Astrocyte of the hippocampus (primary cell): ENCODE measurements at regions not wholly inside any gene's neighbourhood (a gene's known extent, or its start where the extent isn't known, plus 50 kb on each side); places are given as distances from the start of the nearest gene placed in this dataset.
"Not testable (repeated sequence)": the region's sequence is repeated elsewhere in the genome, so short reads cannot be mapped to it uniquely, and the experiment has no call there.

ENCODE experiments used
- DNase-seq: peaks from one replicate; pipeline ENCODE4 v3.0.0; 2011; ENCODE audit warnings: low read depth, low spot score

DNA sequence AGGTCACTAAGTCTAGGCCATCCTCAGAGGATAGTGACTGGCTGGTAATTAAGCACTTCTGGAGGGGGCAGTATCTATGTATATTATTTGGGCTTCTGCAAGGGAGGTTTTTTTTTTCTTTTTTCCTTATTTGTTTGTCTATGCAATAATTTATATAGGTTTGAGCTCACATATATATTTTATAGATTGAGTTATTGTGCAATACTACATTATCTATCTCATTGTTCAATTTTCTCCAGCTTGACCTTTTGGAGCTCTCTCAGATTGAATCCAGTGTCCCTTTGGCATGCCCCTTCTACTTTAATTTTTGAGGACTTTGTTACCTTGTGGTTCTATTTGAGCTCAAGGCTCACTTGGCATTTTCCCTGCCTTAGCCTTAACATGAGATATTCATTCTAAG lies 852.1 kb downstream of the KCNT2 start:
- DNase-seq: no peak

DNA sequence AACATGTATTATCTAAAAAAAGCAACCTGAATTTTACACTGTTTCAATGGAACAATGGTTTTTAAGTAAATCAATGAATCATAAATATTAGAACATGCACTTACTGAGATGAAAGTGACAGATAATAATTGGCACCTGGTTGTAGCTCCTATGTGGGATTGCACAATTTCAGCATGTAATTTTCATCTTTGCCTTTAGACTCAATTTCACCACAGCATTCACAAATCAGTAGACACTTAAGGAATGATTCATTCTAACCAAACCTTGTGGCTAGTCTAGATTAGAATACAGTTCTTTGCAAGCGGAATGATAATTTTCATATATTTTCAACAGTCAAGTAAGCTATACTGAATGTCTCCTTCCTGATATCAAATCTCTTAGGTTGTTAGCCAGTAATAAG lies 853.4 kb downstream of the KCNT2 start:
- DNase-seq: peak; percentile 11

- DNase-seq: no peak
Observed at GRCh38 chr1:195754303-195754702, 853.9 kb downstream of the KCNT2 start.

DNA sequence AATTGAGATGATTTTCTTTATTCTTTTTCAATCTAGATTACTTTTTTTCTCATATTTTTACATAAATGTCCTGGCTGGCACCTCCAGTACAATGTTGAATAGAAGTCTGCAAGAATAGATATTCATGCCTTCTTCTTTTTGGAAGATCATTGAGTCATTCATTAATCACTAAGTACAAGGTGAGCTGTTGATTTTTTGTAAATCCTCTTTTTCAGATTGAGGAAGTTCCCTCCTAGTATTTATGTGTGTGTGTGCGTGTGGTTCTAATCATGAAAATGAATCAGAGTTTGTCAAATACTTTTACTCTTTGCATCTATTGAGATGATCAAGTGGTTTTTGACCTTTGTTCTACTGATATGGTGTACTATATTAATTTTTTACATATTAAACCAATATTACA lies 859.3 kb downstream of the KCNT2 start:
- DNase-seq: no peak

- DNase-seq: no peak
Observed at GRCh38 chr1:195745189-195746010, 862.8 kb downstream of the KCNT2 start.

DNA sequence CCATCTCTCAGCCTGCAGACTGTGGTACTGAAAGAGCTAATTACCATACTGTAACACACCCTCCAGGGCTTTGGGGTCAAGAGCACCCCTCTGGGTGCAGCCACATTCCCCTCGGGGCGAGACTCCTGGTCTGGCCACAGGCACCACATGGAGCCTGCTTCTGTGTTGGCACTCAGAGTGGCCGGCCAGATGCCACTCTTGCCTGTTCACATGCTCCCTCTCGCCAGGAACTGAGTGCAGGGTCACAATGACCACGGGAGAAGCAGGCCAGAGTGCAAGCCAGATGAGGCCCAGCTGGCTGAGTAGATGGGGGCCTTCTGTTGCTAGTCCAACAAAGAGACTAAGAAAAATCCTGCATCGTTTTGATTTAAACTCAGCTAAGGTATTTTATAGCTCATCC lies 864.0 kb downstream of the KCNT2 start:
- DNase-seq: no peak

DNA sequence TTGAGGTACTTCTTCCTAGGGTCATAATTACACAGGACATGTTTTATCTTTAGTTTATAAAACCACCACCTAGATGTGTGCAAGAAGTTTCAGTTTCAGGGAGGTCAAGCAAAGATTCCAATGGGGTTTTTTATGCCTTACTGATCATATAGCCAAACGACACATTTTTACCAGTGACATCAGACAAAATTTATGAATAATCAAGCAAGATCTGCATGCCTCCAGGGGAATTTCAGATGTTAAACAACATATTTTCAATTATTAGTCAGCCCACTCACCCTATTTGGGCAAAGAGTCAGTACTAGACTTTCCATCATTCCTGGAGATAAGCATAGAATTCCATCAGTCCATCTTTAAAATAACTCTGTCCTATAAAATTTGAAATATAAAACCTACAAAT lies 867.4 kb downstream of the KCNT2 start:
- DNase-seq: no peak

GRCh38 chr1:195738966-195739650 lies 869.1 kb downstream of the KCNT2 start:
- DNase-seq: peak; percentile 30

- DNase-seq: no peak
Observed at GRCh38 chr1:195735140-195735539, 873.1 kb downstream of the KCNT2 start.

- DNase-seq: peak; percentile 7
Observed at GRCh38 chr1:195733826-195734225, 874.4 kb downstream of the KCNT2 start.

DNA sequence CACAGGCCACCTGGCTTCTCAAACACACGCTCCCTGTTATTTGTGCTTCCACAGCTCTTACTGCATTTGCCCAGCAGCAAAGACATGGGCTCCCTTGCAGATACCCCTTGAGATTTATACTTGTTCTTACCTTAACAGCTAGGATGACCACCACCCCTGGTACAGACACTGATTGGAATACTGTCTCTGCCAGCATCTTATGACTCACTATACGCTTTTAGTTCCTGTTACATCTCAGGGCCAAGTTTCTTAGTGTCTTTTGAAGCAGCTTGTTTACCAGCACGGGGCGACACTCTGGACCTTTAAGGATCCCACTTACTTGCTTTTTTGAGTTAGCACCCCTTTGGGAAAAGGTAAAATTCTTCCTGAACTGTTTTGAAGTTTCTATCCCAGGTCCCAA lies 874.8 kb downstream of the KCNT2 start:
- DNase-seq: no peak

DNA sequence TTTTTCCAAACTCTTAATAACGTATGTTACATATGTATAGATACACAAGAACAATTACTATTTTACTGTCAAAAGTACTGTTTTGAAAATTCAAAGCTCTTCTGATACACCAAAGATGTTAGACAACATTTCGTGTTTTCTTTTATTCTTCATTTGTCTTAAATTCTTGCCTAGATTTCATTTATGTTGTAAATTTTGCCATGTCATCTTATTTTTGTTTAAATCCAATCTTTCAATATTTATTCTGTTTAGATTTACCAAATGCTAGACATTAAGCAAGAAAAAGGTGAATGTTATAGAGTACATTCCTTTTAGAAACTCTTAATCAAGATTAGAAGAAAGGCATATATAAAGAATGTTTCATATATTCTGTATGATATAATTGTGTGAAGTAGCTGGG lies 876.9 kb downstream of the KCNT2 start:
- no peak for DNase-seq

GRCh38 chr1:195723796-195724194 lies 884.4 kb downstream of the KCNT2 start:
- DNase-seq: no peak

DNA sequence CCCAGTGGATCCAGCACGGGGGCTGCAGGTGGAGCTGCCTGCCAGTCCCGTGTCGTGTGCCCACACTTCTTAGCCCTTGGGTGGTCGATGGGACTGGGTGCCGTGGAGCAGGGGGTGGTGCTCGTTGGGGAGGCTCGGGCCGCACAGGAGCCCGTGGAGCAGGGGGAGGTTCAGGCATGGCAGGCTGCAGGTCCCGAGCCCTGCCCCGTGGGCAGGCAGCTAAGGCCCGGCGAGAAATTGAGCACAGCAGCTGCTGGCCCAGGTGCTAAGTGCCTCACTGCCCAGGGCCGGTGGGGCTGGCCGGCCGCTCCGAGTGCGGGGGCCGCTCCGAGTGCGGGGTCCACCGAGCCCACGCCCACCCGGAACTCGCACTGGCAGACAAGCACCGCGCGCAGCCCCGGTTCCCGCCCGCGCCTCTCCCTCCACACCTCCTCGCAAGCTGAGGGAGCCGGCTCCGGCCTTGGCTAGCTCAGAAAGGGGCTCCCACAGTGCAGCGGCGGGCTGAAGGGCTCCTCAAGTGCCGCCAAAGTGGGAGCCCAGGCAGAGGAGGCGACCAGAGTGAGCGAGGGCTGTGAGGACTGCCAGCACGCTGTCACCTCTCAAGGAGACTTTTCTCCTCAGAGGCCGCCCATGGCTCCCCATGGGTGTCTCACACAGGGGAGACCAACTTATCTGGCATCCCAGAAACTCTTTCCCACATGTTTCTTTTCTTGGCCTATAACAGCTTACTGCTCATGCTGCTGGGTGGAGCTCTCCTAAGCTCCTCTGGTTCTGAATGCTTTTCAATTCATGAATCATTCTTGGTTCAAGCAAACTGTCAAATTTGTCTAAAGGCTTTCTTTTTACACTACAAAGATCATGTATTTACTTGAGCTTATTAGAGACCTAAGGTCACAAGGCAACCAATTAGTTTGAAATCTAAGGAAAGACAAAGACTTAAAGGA lies 885.1 kb downstream of the KCNT2 start:
- not testable (repeated sequence) for DNase-seq

- DNase-seq: not testable (repeated sequence)
Observed at GRCh38 chr1:195722146-195722545, 886.1 kb downstream of the KCNT2 start.

DNA sequence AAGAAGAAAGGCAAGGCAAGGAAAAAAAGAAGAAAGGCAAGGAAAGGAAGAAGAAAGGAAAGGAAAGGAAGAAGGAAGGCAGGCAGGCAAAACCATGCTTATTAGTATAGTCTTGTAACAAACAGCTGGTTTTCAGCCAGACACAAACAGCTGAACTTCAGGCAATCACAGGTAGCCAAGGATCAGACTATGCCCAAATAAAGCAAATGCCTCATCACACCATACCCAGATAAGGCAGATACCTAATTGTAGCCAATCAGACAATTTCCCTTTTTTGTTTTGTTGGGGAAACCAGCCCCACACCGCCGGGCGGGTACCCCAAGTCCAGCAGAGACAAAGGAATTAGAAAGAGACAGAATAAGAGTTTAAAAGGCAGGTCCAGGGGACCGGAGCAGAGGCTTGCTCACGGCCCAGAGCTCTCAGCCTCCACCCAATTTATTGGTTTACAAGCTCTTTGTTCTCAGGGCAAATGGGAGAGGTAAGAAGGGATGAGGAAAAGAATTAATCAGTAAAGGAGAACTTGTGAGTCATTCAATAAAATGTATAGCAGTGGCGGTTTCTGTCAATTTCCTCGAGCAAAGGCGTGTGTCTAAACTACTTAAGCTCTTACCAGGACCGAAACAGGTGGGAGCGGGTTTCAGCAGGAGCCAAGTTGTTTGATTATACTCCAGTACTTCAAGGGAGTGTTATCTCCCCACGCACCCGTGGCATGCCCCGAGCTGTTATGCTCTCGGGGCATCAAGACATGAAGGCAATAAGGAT lies 886.8 kb downstream of the KCNT2 start:
- DNase-seq: no peak

DNA sequence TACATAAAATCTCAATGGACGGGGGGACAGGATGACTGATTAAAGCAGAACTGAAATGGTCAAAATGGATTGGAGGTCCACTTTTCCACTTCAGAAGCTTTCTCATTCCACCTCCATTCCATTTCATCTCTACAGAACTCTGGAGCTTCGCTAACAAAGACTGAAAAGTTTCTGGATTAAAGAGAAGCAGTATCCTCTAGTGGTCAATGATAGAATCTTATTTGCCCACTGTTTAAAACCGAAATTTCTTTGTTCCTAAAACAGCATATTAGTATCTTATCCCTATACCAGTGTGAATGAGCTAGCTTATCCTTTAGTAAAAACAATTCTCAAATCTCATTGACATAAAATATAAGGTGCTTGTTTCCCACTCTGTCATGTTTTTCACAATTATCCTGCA lies 890.6 kb downstream of the KCNT2 start:
- DNase-seq: peak; percentile 16

GRCh38 chr1:195715652-195716051 lies 892.6 kb downstream of the KCNT2 start:
- DNase-seq: no peak

- DNase-seq: no peak
Observed at GRCh38 chr1:195714248-195714647, 894.0 kb downstream of the KCNT2 start.

DNA sequence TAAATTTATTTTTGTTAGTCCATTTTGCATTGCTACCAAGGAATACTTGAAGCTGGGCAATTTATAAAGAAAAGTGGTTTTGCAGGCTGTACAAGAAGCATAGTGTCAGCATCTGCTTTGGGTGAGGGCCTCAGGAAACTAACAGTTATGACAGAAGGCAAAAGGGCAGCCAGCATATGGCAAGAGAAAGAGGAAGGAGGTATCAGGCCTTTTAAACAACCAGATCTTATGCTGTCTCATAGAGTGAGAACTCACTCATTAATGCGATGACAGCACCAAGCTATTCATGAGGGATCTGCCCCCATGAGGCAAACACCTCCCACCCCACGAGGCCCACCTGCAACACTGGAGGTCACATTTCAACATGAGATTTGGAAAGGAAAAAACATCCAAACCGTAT lies 898.4 kb downstream of the KCNT2 start:
- DNase-seq: no peak

GRCh38 chr1:195704028-195704427 lies 904.2 kb downstream of the KCNT2 start:
- DNase-seq: no peak
